ENCODE measurements at regions not wholly inside any gene's neighbourhood (a gene's known extent, or its start where the extent isn't known, plus 50 kb on each side); places are given as distances from the start of the nearest gene placed in this dataset.

DNA sequence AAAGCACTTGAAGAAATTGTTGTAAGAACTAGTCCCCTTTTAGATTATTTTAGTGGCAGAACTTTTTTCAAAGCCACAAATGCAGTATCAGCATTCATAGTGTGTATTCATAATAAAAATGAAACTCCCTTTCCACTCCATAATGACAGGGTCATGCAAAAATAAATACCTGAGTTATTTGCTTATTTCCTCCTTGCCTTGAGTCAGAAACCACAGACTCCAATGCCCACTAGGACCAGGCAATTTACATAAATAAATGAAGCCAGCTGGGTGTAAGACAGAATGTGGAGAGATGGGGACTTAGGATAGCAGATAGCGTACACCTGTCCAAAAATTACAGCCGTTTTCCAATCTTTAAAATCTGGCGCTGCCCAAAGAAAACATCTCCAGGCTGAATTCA is 417.8 kb downstream of the TMEM161B start:
- TF ChIP-seq, protein P1, sequence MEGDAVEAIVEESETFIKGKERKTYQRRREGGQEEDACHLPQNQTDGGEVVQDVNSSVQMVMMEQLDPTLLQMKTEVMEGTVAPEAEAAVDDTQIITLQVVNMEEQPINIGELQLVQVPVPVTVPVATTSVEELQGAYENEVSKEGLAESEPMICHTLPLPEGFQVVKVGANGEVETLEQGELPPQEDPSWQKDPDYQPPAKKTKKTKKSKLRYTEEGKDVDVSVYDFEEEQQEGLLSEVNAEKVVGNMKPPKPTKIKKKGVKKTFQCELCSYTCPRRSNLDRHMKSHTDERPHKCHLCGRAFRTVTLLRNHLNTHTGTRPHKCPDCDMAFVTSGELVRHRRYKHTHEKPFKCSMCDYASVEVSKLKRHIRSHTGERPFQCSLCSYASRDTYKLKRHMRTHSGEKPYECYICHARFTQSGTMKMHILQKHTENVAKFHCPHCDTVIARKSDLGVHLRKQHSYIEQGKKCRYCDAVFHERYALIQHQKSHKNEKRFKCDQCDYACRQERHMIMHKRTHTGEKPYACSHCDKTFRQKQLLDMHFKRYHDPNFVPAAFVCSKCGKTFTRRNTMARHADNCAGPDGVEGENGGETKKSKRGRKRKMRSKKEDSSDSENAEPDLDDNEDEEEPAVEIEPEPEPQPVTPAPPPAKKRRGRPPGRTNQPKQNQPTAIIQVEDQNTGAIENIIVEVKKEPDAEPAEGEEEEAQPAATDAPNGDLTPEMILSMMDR (IDR thresholded peaks at IDR 0.05; ENCODE audit: poor library complexity, severe bottlenecking), result no peak
- no peak for TF ChIP-seq POLR2AphosphoS5 (IDR thresholded peaks at IDR 0.05)
- TF ChIP-seq EP300 (conservative IDR thresholded peaks at IDR 0.05; ENCODE audit: poor library complexity, severe bottlenecking), result no peak
- TF ChIP-seq, protein P2, sequence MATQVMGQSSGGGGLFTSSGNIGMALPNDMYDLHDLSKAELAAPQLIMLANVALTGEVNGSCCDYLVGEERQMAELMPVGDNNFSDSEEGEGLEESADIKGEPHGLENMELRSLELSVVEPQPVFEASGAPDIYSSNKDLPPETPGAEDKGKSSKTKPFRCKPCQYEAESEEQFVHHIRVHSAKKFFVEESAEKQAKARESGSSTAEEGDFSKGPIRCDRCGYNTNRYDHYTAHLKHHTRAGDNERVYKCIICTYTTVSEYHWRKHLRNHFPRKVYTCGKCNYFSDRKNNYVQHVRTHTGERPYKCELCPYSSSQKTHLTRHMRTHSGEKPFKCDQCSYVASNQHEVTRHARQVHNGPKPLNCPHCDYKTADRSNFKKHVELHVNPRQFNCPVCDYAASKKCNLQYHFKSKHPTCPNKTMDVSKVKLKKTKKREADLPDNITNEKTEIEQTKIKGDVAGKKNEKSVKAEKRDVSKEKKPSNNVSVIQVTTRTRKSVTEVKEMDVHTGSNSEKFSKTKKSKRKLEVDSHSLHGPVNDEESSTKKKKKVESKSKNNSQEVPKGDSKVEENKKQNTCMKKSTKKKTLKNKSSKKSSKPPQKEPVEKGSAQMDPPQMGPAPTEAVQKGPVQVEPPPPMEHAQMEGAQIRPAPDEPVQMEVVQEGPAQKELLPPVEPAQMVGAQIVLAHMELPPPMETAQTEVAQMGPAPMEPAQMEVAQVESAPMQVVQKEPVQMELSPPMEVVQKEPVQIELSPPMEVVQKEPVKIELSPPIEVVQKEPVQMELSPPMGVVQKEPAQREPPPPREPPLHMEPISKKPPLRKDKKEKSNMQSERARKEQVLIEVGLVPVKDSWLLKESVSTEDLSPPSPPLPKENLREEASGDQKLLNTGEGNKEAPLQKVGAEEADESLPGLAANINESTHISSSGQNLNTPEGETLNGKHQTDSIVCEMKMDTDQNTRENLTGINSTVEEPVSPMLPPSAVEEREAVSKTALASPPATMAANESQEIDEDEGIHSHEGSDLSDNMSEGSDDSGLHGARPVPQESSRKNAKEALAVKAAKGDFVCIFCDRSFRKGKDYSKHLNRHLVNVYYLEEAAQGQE (IDR thresholded peaks at IDR 0.05; ENCODE audit: borderline replicate concordance), result no peak

Data from neural cell (in vitro differentiated cells).